ENCODE measurements at regions not wholly inside any gene's neighbourhood (a gene's known extent, or its start where the extent isn't known, plus 50 kb on each side); places are given as distances from the start of the nearest gene placed in this dataset.

DNA sequence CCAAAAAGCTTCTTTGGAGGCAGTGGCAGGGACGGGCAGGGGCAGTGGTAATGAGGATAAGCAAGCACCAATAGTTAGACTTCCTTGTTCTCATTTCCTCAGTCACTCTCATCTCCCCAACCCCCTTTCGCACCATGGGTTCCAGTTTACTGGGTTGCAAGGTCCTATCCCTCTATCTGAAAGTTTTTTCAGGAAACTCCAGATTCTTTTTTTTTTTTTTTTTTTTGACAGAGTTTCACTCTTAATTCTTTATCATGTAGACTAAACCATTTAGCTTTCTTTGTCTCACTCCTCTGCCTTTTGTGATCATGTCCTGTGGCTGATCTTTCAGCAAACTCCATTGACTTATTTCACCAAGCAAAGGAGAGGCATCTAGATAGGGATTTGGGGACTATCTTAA, 51.4 kb upstream of the GMDS start:
- no peaks in the 10 kb centered on the region for H3K36me3 ChIP-seq (ENCODE audit: control insufficient read depth, insufficient read depth, low read length)
- no peak overlapping the region for H2AFZ ChIP-seq
- H3K4me2 ChIP-seq (ENCODE audit: low read length), result no peak overlapping the region
- H3K9ac ChIP-seq, result no peak overlapping the region
- TF ChIP-seq, protein P1, sequence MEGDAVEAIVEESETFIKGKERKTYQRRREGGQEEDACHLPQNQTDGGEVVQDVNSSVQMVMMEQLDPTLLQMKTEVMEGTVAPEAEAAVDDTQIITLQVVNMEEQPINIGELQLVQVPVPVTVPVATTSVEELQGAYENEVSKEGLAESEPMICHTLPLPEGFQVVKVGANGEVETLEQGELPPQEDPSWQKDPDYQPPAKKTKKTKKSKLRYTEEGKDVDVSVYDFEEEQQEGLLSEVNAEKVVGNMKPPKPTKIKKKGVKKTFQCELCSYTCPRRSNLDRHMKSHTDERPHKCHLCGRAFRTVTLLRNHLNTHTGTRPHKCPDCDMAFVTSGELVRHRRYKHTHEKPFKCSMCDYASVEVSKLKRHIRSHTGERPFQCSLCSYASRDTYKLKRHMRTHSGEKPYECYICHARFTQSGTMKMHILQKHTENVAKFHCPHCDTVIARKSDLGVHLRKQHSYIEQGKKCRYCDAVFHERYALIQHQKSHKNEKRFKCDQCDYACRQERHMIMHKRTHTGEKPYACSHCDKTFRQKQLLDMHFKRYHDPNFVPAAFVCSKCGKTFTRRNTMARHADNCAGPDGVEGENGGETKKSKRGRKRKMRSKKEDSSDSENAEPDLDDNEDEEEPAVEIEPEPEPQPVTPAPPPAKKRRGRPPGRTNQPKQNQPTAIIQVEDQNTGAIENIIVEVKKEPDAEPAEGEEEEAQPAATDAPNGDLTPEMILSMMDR (IDR thresholded peaks at IDR 0.05), result no peak
- no peak overlapping the region for H3K4me3 ChIP-seq (ENCODE audit: low read depth, low read length)
- H3K4me1 ChIP-seq, result no peaks in the 10 kb centered on the region
- no peaks in the 10 kb centered on the region for H3K79me2 ChIP-seq
- no peak overlapping the region for H3K27ac ChIP-seq
- H3K27me3 ChIP-seq (ENCODE audit: control insufficient read depth, insufficient read depth, low read length), result no peaks in the 10 kb centered on the region
- H3K9me3 ChIP-seq (ENCODE audit: control insufficient read depth, low read length), result no peaks in the 10 kb centered on the region

All from parathyroid adenoma (tissue), 2 donors.